ENCODE measurements at regions not wholly inside any gene's neighbourhood (a gene's known extent, or its start where the extent isn't known, plus 50 kb on each side); places are given as distances from the start of the nearest gene placed in this dataset.
"Not testable (repeated sequence)": the region's sequence is repeated elsewhere in the genome, so short reads cannot be mapped to it uniquely, and the experiment has no call there.

GRCh38 chr1:79702336-79702999 is 695.9 kb upstream of the ADGRL4 start:
- not testable (repeated sequence) for H3K9me3 ChIP-seq (ENCODE audit: control insufficient read depth, low read length); H3K27ac ChIP-seq (ENCODE audit: low read depth, low read length, severe bottlenecking); H3K4me1 ChIP-seq (ENCODE audit: control insufficient read depth, insufficient read depth, low read length, poor library complexity, severe bottlenecking); H3K36me3 ChIP-seq (ENCODE audit: control insufficient read depth, insufficient read depth, low read length); H3K4me3 ChIP-seq (ENCODE audit: extremely low read depth, insufficient read depth, low read length, poor library complexity, severe bottlenecking)
- WGBS, 2 experiments (ENCODE audit: insufficient coverage in 2 of 2), result 33% methylated on average over 1 of the region's 4 CpGs; no CpG with 5 or more reads in 1 of the 2 experiments

DNA sequence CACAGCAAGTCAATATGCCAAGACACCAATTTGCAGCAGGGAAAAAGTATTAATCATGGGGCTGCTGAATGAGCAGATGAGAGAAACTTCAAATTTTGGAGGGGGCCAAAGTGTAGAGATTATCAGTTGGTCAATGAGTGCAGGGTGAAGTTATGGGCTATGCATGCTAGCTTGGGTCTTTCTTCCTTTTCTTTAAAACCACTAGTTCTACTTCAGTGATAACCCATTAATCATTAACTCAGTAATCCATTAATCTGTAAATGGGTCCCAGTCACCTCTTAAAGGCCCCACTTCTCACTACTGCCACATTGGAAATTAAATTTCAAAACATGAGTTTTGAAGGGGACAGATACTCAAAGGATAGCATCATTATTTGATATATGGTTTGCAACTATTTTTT is 688.6 kb upstream of the ADGRL4 start:
- Histone ChIP-seq H3K36me3 (ENCODE audit: control insufficient read depth, insufficient read depth, low read length) (no peaks in the 10 kb centered on the region), H3K27ac (ENCODE audit: low read depth, low read length, severe bottlenecking) (no peak overlapping the region), H3K9me3 (ENCODE audit: control insufficient read depth, low read length) (no peaks in the 10 kb centered on the region), H3K4me1 (ENCODE audit: control insufficient read depth, insufficient read depth, low read length, poor library complexity, severe bottlenecking) (no peaks in the 10 kb centered on the region), H3K4me3 (ENCODE audit: extremely low read depth, insufficient read depth, low read length, poor library complexity, severe bottlenecking) (no peak overlapping the region)

GRCh38 chr1:79694241-79694640 is 687.7 kb upstream of the ADGRL4 start:
- no CpG with 5 or more reads among the region's 1 CpG for WGBS, 2 experiments (ENCODE audit: insufficient coverage in 2 of 2)
- H3K4me1 ChIP-seq (ENCODE audit: control insufficient read depth, insufficient read depth, low read length, poor library complexity, severe bottlenecking), result no peaks in the 10 kb centered on the region
- H3K27ac ChIP-seq (ENCODE audit: low read depth, low read length, severe bottlenecking), result no peak overlapping the region
- H3K4me3 ChIP-seq (ENCODE audit: extremely low read depth, insufficient read depth, low read length, poor library complexity, severe bottlenecking), result no peak overlapping the region
- H3K9me3 ChIP-seq (ENCODE audit: control insufficient read depth, low read length), result no peaks in the 10 kb centered on the region
- no peaks in the 10 kb centered on the region for H3K36me3 ChIP-seq (ENCODE audit: control insufficient read depth, insufficient read depth, low read length)

- Histone ChIP-seq H3K27ac (ENCODE audit: low read depth, low read length, severe bottlenecking) (no peak overlapping the region), H3K4me1 (ENCODE audit: control insufficient read depth, insufficient read depth, low read length, poor library complexity, severe bottlenecking) (no peaks in the 10 kb centered on the region), H3K36me3 (ENCODE audit: control insufficient read depth, insufficient read depth, low read length) (no peaks in the 10 kb centered on the region), H3K4me3 (ENCODE audit: extremely low read depth, insufficient read depth, low read length, poor library complexity, severe bottlenecking) (no peak overlapping the region), H3K9me3 (ENCODE audit: control insufficient read depth, low read length) (no peaks in the 10 kb centered on the region)
- 68 to 70% methylated on average over 1 to 2 of the region's 2 CpGs for WGBS, 2 experiments (ENCODE audit: insufficient coverage in 2 of 2)
These were observed 687.0 kb upstream of the ADGRL4 start for GRCh38 chr1:79693441-79694114.

DNA sequence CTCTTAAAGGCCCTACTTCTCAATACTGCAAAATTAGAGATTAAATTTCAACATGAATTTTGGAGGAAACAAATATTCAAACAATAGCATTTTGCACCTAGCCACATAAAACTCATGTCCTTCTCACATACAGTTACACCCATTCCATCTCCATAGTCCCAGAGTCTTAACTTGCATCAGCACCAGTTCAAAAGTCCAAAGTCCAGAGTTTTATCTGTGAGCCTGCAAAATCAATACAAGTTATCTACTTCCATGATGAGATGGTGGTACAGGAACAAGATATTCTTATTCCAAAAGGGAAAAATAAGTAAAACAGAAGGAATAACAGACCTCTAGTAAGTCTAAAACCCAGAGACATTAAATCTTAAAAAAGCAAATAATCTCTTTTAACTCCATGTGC is 686.0 kb upstream of the ADGRL4 start:
- no peaks in the 10 kb centered on the region for H3K36me3 ChIP-seq (ENCODE audit: control insufficient read depth, insufficient read depth, low read length)
- H3K27ac ChIP-seq (ENCODE audit: low read depth, low read length, severe bottlenecking), result no peak overlapping the region
- H3K4me3 ChIP-seq (ENCODE audit: extremely low read depth, insufficient read depth, low read length, poor library complexity, severe bottlenecking), result no peak overlapping the region
- H3K9me3 ChIP-seq (ENCODE audit: control insufficient read depth, low read length), result no peaks in the 10 kb centered on the region
- no peaks in the 10 kb centered on the region for H3K4me1 ChIP-seq (ENCODE audit: control insufficient read depth, insufficient read depth, low read length, poor library complexity, severe bottlenecking)

DNA sequence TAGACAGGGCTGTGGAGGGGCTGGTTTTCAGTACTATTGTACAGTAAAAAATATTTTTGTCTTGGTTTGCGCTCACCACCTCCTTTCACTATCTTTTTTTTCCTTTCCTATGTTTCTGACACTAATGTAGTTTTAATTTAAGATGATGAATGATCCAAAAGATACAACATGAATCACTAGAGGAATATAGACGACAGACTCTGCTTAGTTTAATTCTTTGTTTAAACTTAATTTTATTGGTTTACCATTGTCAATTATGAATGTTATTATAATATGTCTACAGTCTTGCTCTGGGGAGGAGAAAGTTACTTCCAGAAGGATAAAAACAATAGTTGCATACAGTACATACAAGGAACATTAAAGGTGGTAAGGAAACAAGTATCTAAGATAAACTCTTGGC is 682.4 kb upstream of the ADGRL4 start:
- H3K4me1 ChIP-seq (ENCODE audit: control insufficient read depth, insufficient read depth, low read length, poor library complexity, severe bottlenecking), result no peaks in the 10 kb centered on the region
- H3K27ac ChIP-seq (ENCODE audit: low read depth, low read length, severe bottlenecking), result no peak overlapping the region
- no CpG with 5 or more reads among the region's 2 CpGs for WGBS, 2 experiments (ENCODE audit: insufficient coverage in 2 of 2)
- H3K9me3 ChIP-seq (ENCODE audit: control insufficient read depth, low read length), result no peaks in the 10 kb centered on the region
- no peaks in the 10 kb centered on the region for H3K36me3 ChIP-seq (ENCODE audit: control insufficient read depth, insufficient read depth, low read length)
- no peak overlapping the region for H3K4me3 ChIP-seq (ENCODE audit: extremely low read depth, insufficient read depth, low read length, poor library complexity, severe bottlenecking)

GRCh38 chr1:79683420-79683819 is 676.9 kb upstream of the ADGRL4 start:
- H3K36me3 ChIP-seq (ENCODE audit: control insufficient read depth, insufficient read depth, low read length), result no peaks in the 10 kb centered on the region
- no peaks in the 10 kb centered on the region for H3K9me3 ChIP-seq (ENCODE audit: control insufficient read depth, low read length)
- H3K4me1 ChIP-seq (ENCODE audit: control insufficient read depth, insufficient read depth, low read length, poor library complexity, severe bottlenecking), result no peaks in the 10 kb centered on the region
- no peak overlapping the region for H3K4me3 ChIP-seq (ENCODE audit: extremely low read depth, insufficient read depth, low read length, poor library complexity, severe bottlenecking)
- no peak overlapping the region for H3K27ac ChIP-seq (ENCODE audit: low read depth, low read length, severe bottlenecking)

- WGBS, 2 experiments (ENCODE audit: insufficient coverage in 2 of 2), result no CpG with 5 or more reads among the region's 1 CpG
- Histone ChIP-seq H3K4me3 (ENCODE audit: extremely low read depth, insufficient read depth, low read length, poor library complexity, severe bottlenecking) (no peak overlapping the region), H3K36me3 (ENCODE audit: control insufficient read depth, insufficient read depth, low read length) (no peaks in the 10 kb centered on the region), H3K4me1 (ENCODE audit: control insufficient read depth, insufficient read depth, low read length, poor library complexity, severe bottlenecking) (no peaks in the 10 kb centered on the region), H3K9me3 (ENCODE audit: control insufficient read depth, low read length) (no peaks in the 10 kb centered on the region), H3K27ac (ENCODE audit: low read depth, low read length, severe bottlenecking) (no peak overlapping the region)
These were observed 675.9 kb upstream of the ADGRL4 start for GRCh38 chr1:79682478-79682877.

DNA sequence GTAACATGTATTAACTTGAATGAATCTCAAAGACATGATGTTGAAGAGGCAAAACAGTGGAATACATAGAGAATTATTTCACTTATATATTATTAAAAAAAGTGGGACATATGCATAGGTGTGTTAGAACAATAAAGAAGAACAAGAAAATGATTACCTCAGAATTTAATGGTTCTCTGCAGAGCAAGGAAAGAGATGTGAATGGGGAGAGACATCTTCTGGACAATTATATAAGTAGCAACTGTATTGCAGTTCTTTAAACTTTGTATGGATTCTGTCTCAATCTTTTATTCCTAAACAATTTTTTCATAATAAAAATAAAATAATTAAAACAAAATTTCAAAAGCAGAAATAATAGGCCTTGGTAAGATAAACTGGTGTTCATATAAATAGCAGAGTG is 674.9 kb upstream of the ADGRL4 start:
- H3K4me3 ChIP-seq (ENCODE audit: extremely low read depth, insufficient read depth, low read length, poor library complexity, severe bottlenecking), result no peak overlapping the region
- no peaks in the 10 kb centered on the region for H3K9me3 ChIP-seq (ENCODE audit: control insufficient read depth, low read length)
- no peaks in the 10 kb centered on the region for H3K36me3 ChIP-seq (ENCODE audit: control insufficient read depth, insufficient read depth, low read length)
- no peaks in the 10 kb centered on the region for H3K4me1 ChIP-seq (ENCODE audit: control insufficient read depth, insufficient read depth, low read length, poor library complexity, severe bottlenecking)
- no peak overlapping the region for H3K27ac ChIP-seq (ENCODE audit: low read depth, low read length, severe bottlenecking)

DNA sequence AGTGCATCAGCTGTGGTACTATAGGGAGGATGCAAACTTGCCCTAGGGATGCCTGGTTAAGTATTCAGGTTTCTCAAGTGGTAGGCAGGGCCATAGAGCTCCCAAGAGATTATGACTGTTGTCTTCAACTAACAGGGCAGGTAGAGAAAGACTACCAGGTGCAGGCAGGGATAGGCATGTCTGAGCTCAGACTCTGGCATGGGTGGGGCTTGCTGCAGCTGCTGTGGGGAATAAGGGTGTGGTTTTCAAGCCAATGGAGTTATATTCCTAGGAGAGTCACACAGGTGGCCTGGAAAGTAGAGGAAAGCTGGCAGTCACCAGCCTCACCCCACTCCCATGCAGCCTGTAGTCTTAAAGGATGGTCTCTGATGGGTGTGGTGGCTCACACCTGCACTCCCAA is 673.4 kb upstream of the ADGRL4 start:
- H3K4me3 ChIP-seq (ENCODE audit: extremely low read depth, insufficient read depth, low read length, poor library complexity, severe bottlenecking), result no peak overlapping the region
- H3K27ac ChIP-seq (ENCODE audit: low read depth, low read length, severe bottlenecking), result no peak overlapping the region
- no peaks in the 10 kb centered on the region for H3K36me3 ChIP-seq (ENCODE audit: control insufficient read depth, insufficient read depth, low read length)
- H3K9me3 ChIP-seq (ENCODE audit: control insufficient read depth, low read length), result no peaks in the 10 kb centered on the region
- H3K4me1 ChIP-seq (ENCODE audit: control insufficient read depth, insufficient read depth, low read length, poor library complexity, severe bottlenecking), result no peaks in the 10 kb centered on the region

DNA sequence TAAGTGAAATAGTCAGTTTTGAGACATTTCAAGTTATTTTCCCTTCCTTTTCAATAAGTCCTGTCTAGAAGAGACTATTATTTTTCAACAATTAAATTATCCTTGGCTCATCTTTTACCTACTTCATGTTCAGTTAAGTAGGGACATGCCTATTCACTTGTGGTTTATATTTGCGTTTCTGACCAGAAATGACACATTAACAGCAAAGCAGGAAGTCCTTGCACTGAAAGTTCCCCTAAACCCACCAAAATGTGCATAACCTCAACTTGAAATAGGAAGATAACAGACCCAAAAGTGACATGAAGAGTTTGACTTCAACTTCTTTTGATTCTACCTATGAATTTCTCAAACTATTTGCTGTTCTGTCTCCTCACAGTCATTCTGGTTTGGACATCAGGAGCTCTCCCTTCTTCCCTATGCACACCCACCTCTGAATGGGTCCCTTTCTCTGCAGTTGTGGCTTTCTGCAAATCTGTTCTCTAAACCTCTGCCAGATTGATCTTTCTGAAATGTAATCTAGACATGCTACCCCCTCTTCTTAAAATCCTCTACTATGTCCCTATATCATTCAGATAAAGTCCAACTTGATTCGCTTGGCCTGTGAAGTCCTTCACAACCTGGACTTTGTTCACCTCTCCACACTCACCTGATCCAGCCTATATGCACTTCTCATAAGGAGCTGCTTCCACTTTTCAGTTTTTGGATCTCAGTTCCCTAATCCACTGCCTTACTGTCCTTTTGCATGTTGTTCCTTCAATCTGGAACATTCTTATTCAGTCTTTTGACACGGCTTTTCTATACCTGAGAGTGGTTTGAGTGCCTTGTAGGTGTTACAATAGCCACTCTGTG is 661.5 kb upstream of the ADGRL4 start:
- WGBS, 2 experiments (ENCODE audit: insufficient coverage in 2 of 2), result 0 to 50% methylated on average over 1 to 2 of the region's 3 CpGs
- no peaks in the 10 kb centered on the region for H3K9me3 ChIP-seq (ENCODE audit: control insufficient read depth, low read length)
- no peaks in the 10 kb centered on the region for H3K4me1 ChIP-seq (ENCODE audit: control insufficient read depth, insufficient read depth, low read length, poor library complexity, severe bottlenecking)
- H3K36me3 ChIP-seq (ENCODE audit: control insufficient read depth, insufficient read depth, low read length), result no peaks in the 10 kb centered on the region
- no peak overlapping the region for H3K4me3 ChIP-seq (ENCODE audit: extremely low read depth, insufficient read depth, low read length, poor library complexity, severe bottlenecking)
- H3K27ac ChIP-seq (ENCODE audit: low read depth, low read length, severe bottlenecking), result no peak overlapping the region
